H1 (cell line): ENCODE measurements at regions not wholly inside any gene's neighbourhood (a gene's known extent, or its start where the extent isn't known, plus 50 kb on each side); places are given as distances from the start of the nearest gene placed in this dataset.
A peak's percentile ranks its signal among the peaks of the same experiment; 100 is the strongest.

Experiments
- CTCF ChIA-PET: fragments of 300-600 bp; sonication (Branson Sonifier 250); formaldehyde crosslinking; loops from one replicate; lab custom pipeline; 2021; ENCODE audit not compliant: partially characterized antibody; lab: Charles Lee
- POLR2A ChIA-PET: fragments of 300-600 bp; sonication (Branson Sonifier 250); formaldehyde crosslinking; loops from one replicate; lab custom pipeline; 2021; ENCODE audit warnings: inconsistent platforms; ENCODE audit not compliant: partially characterized antibody; lab: Charles Lee
- DNase-seq, 2 experiments: peaks; one replicate each; pipeline versions ENCODE4 v3.0.0 to v3.0.0-alpha.2; 2010 to 2022; ENCODE audit warnings: low spot score in 2 of 2, low read depth in 1 of 2, mixed read lengths in 1 of 2
- FAIRE-seq: peaks from 2 replicates; lab custom pipeline; 2011; peaks lifted over from hg19 to GRCh38; lab: Jason Lieb, UNC
- H2AFZ ChIP-seq: 2 replicates; pipeline ENCODE4 v1.8.1; 2012; ENCODE audit warnings: low read length, inconsistent platforms
- H2AK5ac ChIP-seq: 2 replicates; pipeline ENCODE4 v1.6.1; 2013; ENCODE audit warnings: low read depth, low read length
- H2BK120ac ChIP-seq: replicated peaks from 2 replicates; pipeline ENCODE3; 2013; ENCODE audit warnings: low read depth, low read length, inconsistent platforms
- H2BK12ac ChIP-seq: 2 replicates; pipeline ENCODE4 v1.6.1; 2013; ENCODE audit warnings: low read depth, low read length
- H2BK15ac ChIP-seq: 2 replicates; pipeline ENCODE4 v1.6.1; 2013; ENCODE audit warnings: low read length
- H2BK20ac ChIP-seq: 2 replicates; pipeline ENCODE4 v1.6.1; 2013; ENCODE audit warnings: low read length
- H2BK5ac ChIP-seq: 2 replicates; pipeline ENCODE4 v1.6.1; 2013; ENCODE audit warnings: low read depth, low read length
- H3K14ac ChIP-seq: 2 replicates; pipeline ENCODE4 v1.6.1; 2013; ENCODE audit warnings: inconsistent platforms; ENCODE audit not compliant: insufficient read length
- H3K18ac ChIP-seq: 2 replicates; pipeline ENCODE4 v1.6.1; 2013; ENCODE audit warnings: low read length; ENCODE audit errors: extremely low read depth
- H3K23ac ChIP-seq: 2 replicates; pipeline ENCODE4 v1.6.1; 2013; ENCODE audit warnings: inconsistent platforms; ENCODE audit not compliant: insufficient read length
- H3K23me2 ChIP-seq: 2 replicates; pipeline ENCODE4 v1.6.1; 2013; ENCODE audit warnings: low read depth, low read length
- H3K27ac ChIP-seq: 2 replicates; pipeline ENCODE4 v1.6.1; 2011; ENCODE audit warnings: low read depth, low read length, inconsistent platforms
- H3K27me3 ChIP-seq, 4 experiments: replicated peaks in 1 of 4; 1 replicate in 1 of 4; 2 replicates in 3 of 4; pipeline versions ENCODE4 v1.6.1 to v1.8.1; 2011 to 2013; ENCODE audit warnings: low read length in 3 of 4, mild to moderate bottlenecking in 3 of 4, inconsistent platforms in 2 of 4, mixed read lengths in 2 of 4, moderate library complexity in 1 of 4; ENCODE audit not compliant: control insufficient read depth in 3 of 4, insufficient read depth in 3 of 4; ENCODE audit errors: extremely low read depth in 1 of 4
- H3K36me3 ChIP-seq, 4 experiments: 2 replicates each; pipeline versions ENCODE4 v1.6.1 to v1.8.1; 2011 to 2013; ENCODE audit warnings: mild to moderate bottlenecking in 4 of 4, low read length in 3 of 4, moderate library complexity in 2 of 4, control low read depth in 1 of 4, inconsistent platforms in 1 of 4; ENCODE audit not compliant: insufficient read depth in 4 of 4, control insufficient read depth in 2 of 4
- H3K4ac ChIP-seq: replicated peaks from 2 replicates; pipeline ENCODE3; 2013; ENCODE audit warnings: low read length, low read depth, mixed read lengths, inconsistent platforms; ENCODE audit not compliant: insufficient read length
- H3K4me1 ChIP-seq, 4 experiments: replicated peaks in 1 of 4; 1 replicate in 1 of 4; 2 replicates in 3 of 4; pipeline versions ENCODE4 v1.6.1 to v1.8.1; 2011 to 2013; ENCODE audit warnings: low read length in 3 of 4, inconsistent platforms in 2 of 4, mixed read lengths in 1 of 4; ENCODE audit not compliant: insufficient read depth in 4 of 4, control insufficient read depth in 3 of 4
- H3K4me2 ChIP-seq, 2 experiments: 2 replicates each; pipeline versions ENCODE4 v1.6.1 to v1.8.1; 2011 to 2013; ENCODE audit warnings: low read depth in 2 of 2, low read length in 2 of 2, control low read depth in 1 of 2, inconsistent platforms in 1 of 2, mild to moderate bottlenecking in 1 of 2; ENCODE audit not compliant: insufficient read depth in 1 of 2
- H3K4me3 ChIP-seq, 4 experiments: fragments of 200-600, 300-600 bp in 1 of 4; sonication (generic), shearing (Covaris generic), sonication (Bioruptor Twin) in 1 of 4; 2 replicates each; pipeline versions ENCODE4 v1.5.1 to v1.8.1; 2011 to 2016; ENCODE audit warnings: low read length in 4 of 4, low read depth in 3 of 4, control low read depth in 2 of 4, inconsistent platforms in 2 of 4, mild to moderate bottlenecking in 2 of 4, mixed read lengths in 1 of 4, moderate library complexity in 1 of 4; ENCODE audit not compliant: insufficient read depth in 2 of 4; ENCODE audit errors: extremely low read depth in 1 of 4
- H3K56ac ChIP-seq: replicated peaks from 2 replicates; pipeline ENCODE3; 2013; ENCODE audit warnings: low read depth, mild to moderate bottlenecking, mixed read lengths, low read length, inconsistent platforms; ENCODE audit not compliant: insufficient read length
- H3K79me1 ChIP-seq: 2 replicates; pipeline ENCODE4 v1.6.1; 2013; ENCODE audit warnings: low read depth, low read length, control low read depth
- H3K79me2 ChIP-seq, 2 experiments: 2 replicates each; pipeline versions ENCODE4 v1.6.1 to v1.8.1; 2012 to 2013; ENCODE audit warnings: low read length in 2 of 2, mild to moderate bottlenecking in 2 of 2, inconsistent platforms in 1 of 2; ENCODE audit not compliant: insufficient read depth in 2 of 2, control insufficient read depth in 1 of 2
- H3K9ac ChIP-seq, 4 experiments: replicated peaks in 1 of 4; 1 replicate in 1 of 4; 2 replicates in 3 of 4; pipeline versions ENCODE4 v1.6.1 to v1.8.1; 2011 to 2013; ENCODE audit warnings: low read depth in 3 of 4, low read length in 3 of 4, control low read depth in 2 of 4, mild to moderate bottlenecking in 2 of 4, moderate library complexity in 2 of 4, inconsistent platforms in 1 of 4; ENCODE audit errors: extremely low read depth in 1 of 4
- H3K9me3 ChIP-seq, 2 experiments: 2 replicates each; pipeline versions ENCODE4 v1.6.1 to v1.8.1; 2012 to 2013; ENCODE audit warnings: mild to moderate bottlenecking in 2 of 2, moderate library complexity in 2 of 2, control low read depth in 1 of 2, inconsistent platforms in 1 of 2, low read depth in 1 of 2, low read length in 1 of 2, mixed read lengths in 1 of 2; ENCODE audit not compliant: insufficient read depth in 2 of 2
- H4K20me1 ChIP-seq, 2 experiments: replicated peaks in 1 of 2; 2 replicates each; pipeline versions ENCODE3 to v1.8.1; 2011 to 2013; ENCODE audit warnings: inconsistent platforms in 2 of 2, low read length in 2 of 2, mild to moderate bottlenecking in 1 of 2; ENCODE audit not compliant: insufficient read depth in 2 of 2, control insufficient read depth in 1 of 2
- H4K5ac ChIP-seq: 2 replicates; pipeline ENCODE4 v1.6.1; 2013; ENCODE audit warnings: low read length, low read depth, mixed read lengths, inconsistent platforms; ENCODE audit not compliant: insufficient read length
- H4K8ac ChIP-seq: 2 replicates; pipeline ENCODE4 v1.8.0; 2013; ENCODE audit warnings: mild to moderate bottlenecking, moderate library complexity, low read length, inconsistent platforms; ENCODE audit not compliant: insufficient read depth; ENCODE audit errors: extremely low read depth
- H4K91ac ChIP-seq: replicated peaks from 2 replicates; pipeline ENCODE3; 2013; ENCODE audit warnings: low read length, mixed read lengths, inconsistent platforms; ENCODE audit not compliant: insufficient read length
- CEBPB ChIP-seq: IDR thresholded peaks from 2 replicates; pipeline ENCODE4 v1.6.1; 2012; ENCODE audit warnings: low read depth, low read length
- E2F6 ChIP-seq: IDR thresholded peaks from 2 replicates; pipeline ENCODE4 v1.6.1; 2012; ENCODE audit warnings: inconsistent platforms
- EZH2 ChIP-seq: fragments of 200-600 bp; sonication (generic); IDR thresholded peaks from 2 replicates; pipeline ENCODE4 v1.7.1; 2012; ENCODE audit warnings: low read depth, mild to moderate bottlenecking, moderate library complexity, low read length, inconsistent platforms; ENCODE audit not compliant: severe bottlenecking
- KDM5A ChIP-seq: fragments of 200-600 bp; IDR thresholded peaks from 2 replicates; pipeline ENCODE4 v1.7.1; 2012; ENCODE audit warnings: mild to moderate bottlenecking, low read length, inconsistent platforms, mixed read lengths
- POU5F1 ChIP-seq: IDR thresholded peaks from 2 replicates; pipeline ENCODE4 v1.6.1; 2011; ENCODE audit warnings: low read depth, mild to moderate bottlenecking, low read length, moderate library complexity
- SP2 ChIP-seq: IDR thresholded peaks from 2 replicates; pipeline ENCODE4 v1.6.1; 2012; ENCODE audit warnings: mild to moderate bottlenecking, low read length, inconsistent platforms
- SUZ12 ChIP-seq: fragments of 200-600 bp; sonication (generic); IDR thresholded peaks from 2 replicates; pipeline ENCODE4 v1.6.1; 2012; ENCODE audit warnings: mild to moderate bottlenecking, inconsistent platforms, low read length, moderate library complexity, mixed read lengths
- TBP ChIP-seq: IDR thresholded peaks from 2 replicates; pipeline ENCODE4 v1.6.1; 2011; ENCODE audit warnings: low read depth, low read length, improper control_type of control experiment
- WGBS, 2 experiments: shearing (Covaris generic) in 1 of 2; methylation state at CpG; one replicate each; pipeline versions ENCODE4 v1.1.6 to v1.1.7; 2013 to 2015; ENCODE audit warnings: low lambda C conversion rate in 2 of 2, mixed read lengths in 2 of 2, inconsistent platforms in 1 of 2, low coverage in 1 of 2, missing lambda C conversion rate in 1 of 2; ENCODE audit not compliant: insufficient replicate concordance in 2 of 2, insufficient coverage in 1 of 2, insufficient read length in 1 of 2; ENCODE audit errors: extremely low coverage in 1 of 2, missing lambda C conversion rate in 1 of 2; 5-methylcytosine and 5-hydroxymethylcytosine counted together

- TF ChIP-seq SP2 (no peak), KDM5A (no peak), CEBPB (no peak), SUZ12 (no peak), POU5F1 (no peak), TBP (no peak), E2F6 (no peak), EZH2 (no peak)
- Histone ChIP-seq H3K9me3 (0 out of 4 replicates have a peak, but pooled peaks cover 0 to 3% of the 10 kb centered on the region in 2 experiments), H4K91ac (no peak overlapping the region), H3K4me3 (no peak overlapping the region), H2BK120ac (no peak overlapping the region), H2BK5ac (no peak overlapping the region), H3K23me2 (no peaks in the 10 kb centered on the region), H3K56ac (no peak overlapping the region), H3K36me3 (no peaks in the 10 kb centered on the region), H2AFZ (0 out of 2 replicates have a peak overlapping the region, but pooled peaks have one; percentile 28), H2BK12ac (no peak overlapping the region), H2BK15ac (no peak overlapping the region), H3K23ac (no peak overlapping the region), H4K5ac (no peak overlapping the region), H2BK20ac (no peak overlapping the region), H3K4ac (no peak overlapping the region), H3K27ac (no peak overlapping the region), H3K4me1 (peaks cover 4 to 7% (median 5%) of the 10 kb centered on the region in 4 experiments; a peak in 4 of 7 replicates), H4K8ac (no peak overlapping the region), H3K9ac (no peak overlapping the region), H3K4me2 (no peak overlapping the region), H3K18ac (no peak overlapping the region), H3K27me3 (peaks cover 0 to 1% (median 0%) of the 10 kb centered on the region in 4 experiments; a peak in 1 of 7 replicates), H4K20me1 (no peaks in the 10 kb centered on the region), H3K14ac (no peak overlapping the region), H2AK5ac (no peak overlapping the region), H3K79me1 (no peaks in the 10 kb centered on the region), H3K79me2 (no peaks in the 10 kb centered on the region)
- POLR2A ChIA-PET, result no interaction called here
- CTCF ChIA-PET, result no interaction called here
- FAIRE-seq (no peak), DNase-seq (no peak)
- 94% methylated on average over 4 of the region's 4 CpGs; no CpG with 5 or more reads in 1 of the 2 experiments for WGBS, 2 experiments
Observed at GRCh38 chr14:25753130-25753529, 703.2 kb upstream of the STXBP6 start.
